H9 (cell line): ENCODE measurements at regions not wholly inside any gene's neighbourhood (a gene's known extent, or its start where the extent isn't known, plus 50 kb on each side); places are given as distances from the start of the nearest gene placed in this dataset.

Source experiments
- DNase-seq: peaks from one replicate; pipeline ENCODE4 v3.0.0-alpha.2; 2017
- H2AFZ ChIP-seq: one replicate; pipeline ENCODE4 v1.6.1; 2013; ENCODE audit warnings: mild to moderate bottlenecking, low read length, control low read depth, moderate library complexity
- H2AK5ac ChIP-seq: 2 replicates; pipeline ENCODE4 v1.6.1; 2013; ENCODE audit warnings: low read length, control low read depth, mixed read lengths; ENCODE audit not compliant: insufficient read length
- H2BK120ac ChIP-seq: one replicate; pipeline ENCODE4 v1.6.1; 2013; ENCODE audit warnings: low read depth, mild to moderate bottlenecking, low read length, control low read depth, inconsistent platforms; ENCODE audit not compliant: poor library complexity, severe bottlenecking
- H2BK12ac ChIP-seq: 2 replicates; pipeline ENCODE4 v1.6.1; 2013; ENCODE audit warnings: low read length, control low read depth, mixed read lengths, low read depth; ENCODE audit not compliant: insufficient read length
- H2BK15ac ChIP-seq: 2 replicates; pipeline ENCODE4 v1.6.1; 2013; ENCODE audit warnings: low read depth, low read length, control low read depth
- H2BK20ac ChIP-seq: one replicate; pipeline ENCODE4 v1.6.1; 2013; ENCODE audit warnings: low read depth, mild to moderate bottlenecking, low read length, control low read depth, inconsistent platforms; ENCODE audit not compliant: poor library complexity, severe bottlenecking
- H2BK5ac ChIP-seq: 2 replicates; pipeline ENCODE4 v1.6.1; 2013; ENCODE audit warnings: low read length, control low read depth, mixed read lengths; ENCODE audit not compliant: insufficient read length
- H3K14ac ChIP-seq: 2 replicates; pipeline ENCODE4 v1.6.1; 2013; ENCODE audit warnings: low read length, control low read depth; ENCODE audit not compliant: insufficient read depth
- H3K18ac ChIP-seq: 2 replicates; pipeline ENCODE4 v1.6.1; 2013; ENCODE audit warnings: low read depth, mild to moderate bottlenecking, mixed read lengths, low read length, control low read depth; ENCODE audit not compliant: insufficient read length
- H3K23ac ChIP-seq: 2 replicates; pipeline ENCODE4 v1.6.1; 2013; ENCODE audit warnings: low read length, control low read depth, mixed read lengths, low read depth; ENCODE audit not compliant: insufficient read length
- H3K23me2 ChIP-seq: 2 replicates; pipeline ENCODE4 v1.6.1; 2013; ENCODE audit warnings: low read depth, mild to moderate bottlenecking, mixed read lengths, low read length, control low read depth; ENCODE audit not compliant: insufficient read length, poor library complexity, severe bottlenecking
- H3K27ac ChIP-seq: 2 replicates; pipeline ENCODE4 v1.5.1; 2013; ENCODE audit warnings: low read length, control low read depth, mixed read lengths, low read depth; ENCODE audit not compliant: insufficient read length
- H3K27me3 ChIP-seq: 2 replicates; pipeline ENCODE4 v1.6.1; 2013; ENCODE audit warnings: low read length, control low read depth, inconsistent platforms; ENCODE audit not compliant: insufficient read depth
- H3K4ac ChIP-seq: 2 replicates; pipeline ENCODE4 v1.6.1; 2013; ENCODE audit warnings: low read depth, mild to moderate bottlenecking, control low read depth, inconsistent platforms, low read length, moderate library complexity
- H3K4me1 ChIP-seq: 2 replicates; pipeline ENCODE4 v1.6.1; 2013; ENCODE audit warnings: low read length, control low read depth, inconsistent platforms; ENCODE audit not compliant: insufficient read depth
- H3K4me2 ChIP-seq: 2 replicates; pipeline ENCODE4 v1.6.1; 2013; ENCODE audit warnings: low read length, control low read depth, mixed read lengths; ENCODE audit not compliant: insufficient read length, insufficient read depth
- H3K56ac ChIP-seq: 2 replicates; pipeline ENCODE4 v1.6.1; 2013; ENCODE audit warnings: low read depth, mild to moderate bottlenecking, mixed read lengths, low read length, control low read depth; ENCODE audit not compliant: insufficient read length
- H3K79me1 ChIP-seq: 2 replicates; pipeline ENCODE4 v1.6.1; 2013; ENCODE audit warnings: low read depth, mild to moderate bottlenecking, moderate library complexity, low read length, control low read depth, inconsistent platforms; ENCODE audit not compliant: insufficient read depth, poor library complexity, severe bottlenecking
- H3K79me2 ChIP-seq: 2 replicates; pipeline ENCODE4 v1.6.1; 2013; ENCODE audit warnings: low read length, control low read depth, inconsistent platforms; ENCODE audit not compliant: insufficient read depth
- H3K9ac ChIP-seq: 2 replicates; pipeline ENCODE4 v1.6.1; 2013; ENCODE audit warnings: low read length, control low read depth, mixed read lengths; ENCODE audit not compliant: insufficient read length; ENCODE audit errors: extremely low read depth
- H3K9me3 ChIP-seq: one replicate; pipeline ENCODE4 v1.6.1; 2013; ENCODE audit warnings: low read depth, low read length, inconsistent platforms; ENCODE audit not compliant: control insufficient read depth
- H3T11ph ChIP-seq: one replicate; pipeline ENCODE4 v1.6.1; 2013; ENCODE audit warnings: mild to moderate bottlenecking, low read length, control low read depth, inconsistent platforms
- H4K20me1 ChIP-seq: one replicate; pipeline ENCODE4 v1.6.1; 2013; ENCODE audit not compliant: control insufficient read depth, insufficient read length, insufficient read depth
- H4K5ac ChIP-seq: 2 replicates; pipeline ENCODE4 v1.6.1; 2013; ENCODE audit warnings: low read depth, mild to moderate bottlenecking, mixed read lengths, low read length, control low read depth; ENCODE audit not compliant: insufficient read length
- H4K8ac ChIP-seq: replicated peaks from 2 replicates; pipeline ENCODE4 v1.6.1; 2013; ENCODE audit warnings: low read length, control low read depth, mixed read lengths, low read depth; ENCODE audit not compliant: insufficient read length
- H4K91ac ChIP-seq: 2 replicates; pipeline ENCODE4 v1.6.1; 2013; ENCODE audit warnings: low read depth, mild to moderate bottlenecking, moderate library complexity, mixed read lengths, low read length, control low read depth; ENCODE audit not compliant: insufficient read length
- H3K27ac Mint-ChIP-seq, 3 experiments: 2 replicates in 2 of 3; 3 replicates in 1 of 3; pipeline ENCODE4 v1.8.0; 2020 to 2021; ENCODE audit warnings: mixed read lengths in 3 of 3, mild to moderate bottlenecking in 1 of 3, moderate library complexity in 1 of 3
- H3K27me3 Mint-ChIP-seq: 2 replicates; pipeline ENCODE4 v1.8.0; 2021; ENCODE audit warnings: low read depth, mild to moderate bottlenecking, moderate library complexity, mixed read lengths
- H3K36me3 Mint-ChIP-seq, 3 experiments: 2 replicates in 2 of 3; 3 replicates in 1 of 3; pipeline ENCODE4 v1.8.0; 2020 to 2021; ENCODE audit warnings: low read depth in 3 of 3, mixed read lengths in 3 of 3; ENCODE audit not compliant: insufficient read depth in 1 of 3
- H3K4me1 Mint-ChIP-seq, 2 experiments: 2 replicates each; pipeline ENCODE4 v1.8.0; 2020; ENCODE audit warnings: mixed read lengths in 2 of 2
- H3K4me3 Mint-ChIP-seq, 2 experiments: 2 replicates in 1 of 2; 3 replicates in 1 of 2; pipeline ENCODE4 v1.8.0; 2020 to 2021; ENCODE audit warnings: mild to moderate bottlenecking in 2 of 2, mixed read lengths in 2 of 2, moderate library complexity in 1 of 2
- H3K9me3 Mint-ChIP-seq, 2 experiments: 2 replicates in 1 of 2; 3 replicates in 1 of 2; pipeline ENCODE4 v1.8.0; 2020; ENCODE audit warnings: mild to moderate bottlenecking in 2 of 2, mixed read lengths in 2 of 2, moderate library complexity in 1 of 2
- CTCF ChIP-seq: fragments of 200-600 bp; sonication (generic); conservative IDR thresholded peaks from 3 replicates; pipeline ENCODE4 v1.8.0; 2021; ENCODE audit warnings: antibody characterized with exemption, mild to moderate bottlenecking

DNA sequence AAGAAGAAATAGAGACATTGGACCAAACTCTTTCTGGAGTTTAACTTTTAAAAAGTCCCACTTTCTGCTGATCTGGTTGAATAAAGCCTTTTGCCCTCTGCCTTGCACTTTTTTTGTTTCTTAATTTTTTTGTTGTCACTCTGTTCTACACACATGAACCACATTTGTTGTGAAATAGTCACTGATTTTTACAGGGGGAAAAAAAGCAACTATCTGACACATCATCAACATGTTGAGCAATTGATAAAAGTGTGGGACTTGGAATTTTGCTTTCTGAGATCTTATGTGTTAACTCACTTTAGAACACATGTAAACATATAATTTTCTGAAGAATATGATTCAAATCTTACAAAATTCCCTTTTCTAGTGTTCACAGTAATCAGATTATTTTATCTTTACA lies 414.8 kb upstream of the FIGN start:
- no peaks in the 10 kb centered on the region for H3K4me1 ChIP-seq
- no peaks in the 10 kb centered on the region for H3K9me3 ChIP-seq
- no peak overlapping the region for H3K18ac ChIP-seq
- H3K9ac ChIP-seq = no peak overlapping the region
- no peak for DNase-seq
- H3K27me3 Mint-ChIP-seq = no peaks in the 10 kb centered on the region
- H3K27ac Mint-ChIP-seq = no peak overlapping the region
- H4K8ac ChIP-seq = no peak overlapping the region
- no peak overlapping the region for H3K14ac ChIP-seq
- H3K23me2 ChIP-seq = no peaks in the 10 kb centered on the region
- H2BK120ac ChIP-seq = no peak overlapping the region
- no peak overlapping the region for H2AK5ac ChIP-seq
- no peak overlapping the region for H3K4me3 Mint-ChIP-seq
- TF ChIP-seq CTCF = no peak
- no peak overlapping the region for H2AFZ ChIP-seq
- H2BK12ac ChIP-seq = no peak overlapping the region
- H3T11ph ChIP-seq = no peak overlapping the region
- H4K5ac ChIP-seq = no peak overlapping the region
- no peak overlapping the region for H2BK5ac ChIP-seq
- H4K20me1 ChIP-seq = no peaks in the 10 kb centered on the region
- no peaks in the 10 kb centered on the region for H3K4me1 Mint-ChIP-seq
- H3K56ac ChIP-seq = no peak overlapping the region
- no peak overlapping the region for H2BK15ac ChIP-seq
- H3K79me2 ChIP-seq = no peaks in the 10 kb centered on the region
- H3K9me3 Mint-ChIP-seq = no peaks in the 10 kb centered on the region
- H3K36me3 Mint-ChIP-seq = no peaks in the 10 kb centered on the region
- H3K4ac ChIP-seq = no peak overlapping the region
- H2BK20ac ChIP-seq = no peak overlapping the region
- H3K27ac ChIP-seq = no peak overlapping the region
- H3K79me1 ChIP-seq = no peaks in the 10 kb centered on the region
- H3K23ac ChIP-seq = no peak overlapping the region
- no peak overlapping the region for H3K4me2 ChIP-seq
- no peak overlapping the region for H4K91ac ChIP-seq
- H3K27me3 ChIP-seq = no peaks in the 10 kb centered on the region
